Activated CD4-positive, alpha-beta T cell treated with anti-CD3 and anti-CD28 coated beads, Interleukin-10, Interleukin-2, amounts not matched to agents 100 ng/mL and 50 ng/mL, durations not matched to agents 16 hours and 8 hours (primary cell): ENCODE measurements at regions not wholly inside any gene's neighbourhood (a gene's known extent, or its start where the extent isn't known, plus 50 kb on each side); places are given as distances from the start of the nearest gene placed in this dataset.
A peak's percentile ranks its signal among the peaks of the same experiment; 100 is the strongest.
"Not testable (repeated sequence)": the region's sequence is repeated elsewhere in the genome, so short reads cannot be mapped to it uniquely, and the experiment has no call there.

ENCODE experiments used
- DNase-seq: peaks from one replicate; pipeline ENCODE4 v3.0.0-alpha.2; 2020

GRCh38 chr10:117601716-117602115, 59.2 kb downstream of the EMX2 start:
- no peak for DNase-seq

DNA sequence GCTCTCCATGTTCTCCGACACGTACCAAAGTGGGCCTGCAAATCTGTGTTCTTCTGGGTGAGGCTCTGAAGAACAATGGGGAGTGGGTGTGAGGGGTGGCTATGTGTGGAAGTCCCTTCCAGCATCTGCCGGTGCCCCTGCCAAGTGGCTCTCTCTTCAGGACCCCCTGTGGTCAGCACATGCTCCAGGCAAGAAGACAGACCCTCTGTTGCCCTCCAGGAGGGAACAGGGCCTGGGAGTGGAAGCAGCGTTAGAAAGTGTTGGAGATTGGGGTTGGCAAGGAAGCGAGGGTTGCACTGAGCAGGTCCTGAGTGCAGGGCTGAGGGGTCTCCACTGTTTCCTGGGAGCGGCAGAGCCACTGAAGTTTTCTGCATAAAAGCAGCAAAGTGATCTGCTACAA, 60.5 kb downstream of the EMX2 start:
- DNase-seq: no peak

- no peak for DNase-seq
These were observed 61.2 kb downstream of the EMX2 start for GRCh38 chr10:117603726-117604125.

- no peak for DNase-seq
These were observed 66.7 kb downstream of the EMX2 start for GRCh38 chr10:117609095-117609795.

- DNase-seq: no peak
These were observed 67.2 kb downstream of the EMX2 start for GRCh38 chr10:117609796-117610170.

DNA sequence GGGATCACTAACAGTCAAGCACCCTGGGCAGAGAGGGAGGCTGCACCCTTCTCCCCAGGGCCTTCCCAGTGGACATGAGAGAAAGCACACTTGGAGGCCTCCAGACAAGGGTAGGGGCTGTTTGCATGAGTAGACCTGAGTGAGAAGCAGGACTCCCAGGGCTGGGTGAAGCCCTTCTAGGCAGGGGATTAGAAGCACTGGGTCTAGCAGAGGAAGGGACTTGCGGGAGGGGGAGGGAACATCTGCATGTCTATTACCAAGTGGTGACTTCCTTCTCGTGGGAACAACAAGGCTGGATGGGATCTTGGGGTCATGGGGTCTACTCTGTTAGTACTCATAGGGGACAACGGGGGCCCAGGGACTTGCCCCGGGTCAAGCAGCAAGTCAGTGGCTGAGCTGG, 67.8 kb downstream of the EMX2 start:
- no peak for DNase-seq

GRCh38 chr10:117612113-117612512, 69.6 kb downstream of the EMX2 start:
- no peak for DNase-seq

GRCh38 chr10:117615649-117616048, 73.1 kb downstream of the EMX2 start:
- DNase-seq: no peak

DNA sequence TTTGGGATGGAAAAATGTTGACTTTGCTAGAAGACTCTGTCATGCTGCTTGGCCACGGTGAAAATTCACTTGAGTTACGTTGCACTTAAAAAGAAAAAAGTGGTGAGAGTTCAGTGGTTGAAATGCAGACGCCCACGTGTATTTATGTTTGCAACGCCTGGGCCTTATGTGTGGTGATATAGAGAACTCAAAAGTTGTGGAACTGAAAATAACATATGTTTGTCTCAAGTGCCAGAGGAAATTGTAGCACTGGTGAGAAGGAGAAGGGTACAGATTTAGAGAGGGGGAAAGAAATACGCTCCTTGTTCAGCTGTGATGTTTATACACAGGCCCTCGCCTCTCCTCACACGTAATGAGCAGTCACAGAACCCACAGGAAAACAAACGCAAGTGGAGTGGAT, 73.6 kb downstream of the EMX2 start:
- DNase-seq: no peak

DNA sequence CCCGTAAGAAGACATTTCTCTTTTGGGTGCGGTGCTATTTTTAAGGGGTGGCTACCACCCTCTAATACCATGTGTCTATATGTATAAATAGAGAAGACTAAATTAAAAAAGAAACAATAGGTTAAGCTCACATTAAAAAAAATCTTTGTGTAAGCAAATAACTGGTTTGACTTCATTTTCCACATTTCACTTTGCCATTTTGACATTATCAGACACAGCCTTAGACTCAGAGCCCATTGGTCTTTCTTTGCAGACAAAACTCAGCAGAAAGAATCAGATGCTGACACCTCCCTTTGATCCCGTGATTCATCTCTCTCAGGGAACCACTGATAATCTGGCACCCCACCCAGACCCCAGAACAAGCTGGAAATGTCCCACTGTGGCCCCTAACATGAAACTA, 74.5 kb downstream of the EMX2 start:
- DNase-seq: no peak

- DNase-seq: no peak
These were observed 75.1 kb downstream of the EMX2 start for GRCh38 chr10:117617659-117618058.

DNA sequence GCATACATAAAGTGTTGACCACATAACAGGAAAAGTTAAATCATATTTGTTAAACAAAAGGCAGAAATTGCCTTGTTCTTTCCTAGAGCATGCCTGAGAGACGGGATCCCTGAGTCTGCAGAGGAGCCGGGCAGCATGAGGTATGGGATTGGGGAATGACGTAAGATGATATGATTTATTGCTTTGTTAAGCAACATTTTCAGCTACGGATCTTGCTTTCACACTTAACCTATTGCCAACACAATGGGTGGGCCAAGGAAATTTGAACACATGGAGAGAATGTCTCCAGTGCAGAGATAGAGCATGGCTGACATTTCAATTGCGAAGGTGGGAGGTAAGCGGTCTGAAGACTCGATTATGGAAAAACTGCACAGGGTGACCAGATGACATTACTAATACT, 76.7 kb downstream of the EMX2 start:
- DNase-seq: no peak

- DNase-seq: peak; percentile 30
These were observed 77.3 kb downstream of the EMX2 start for GRCh38 chr10:117619707-117620405.

DNA sequence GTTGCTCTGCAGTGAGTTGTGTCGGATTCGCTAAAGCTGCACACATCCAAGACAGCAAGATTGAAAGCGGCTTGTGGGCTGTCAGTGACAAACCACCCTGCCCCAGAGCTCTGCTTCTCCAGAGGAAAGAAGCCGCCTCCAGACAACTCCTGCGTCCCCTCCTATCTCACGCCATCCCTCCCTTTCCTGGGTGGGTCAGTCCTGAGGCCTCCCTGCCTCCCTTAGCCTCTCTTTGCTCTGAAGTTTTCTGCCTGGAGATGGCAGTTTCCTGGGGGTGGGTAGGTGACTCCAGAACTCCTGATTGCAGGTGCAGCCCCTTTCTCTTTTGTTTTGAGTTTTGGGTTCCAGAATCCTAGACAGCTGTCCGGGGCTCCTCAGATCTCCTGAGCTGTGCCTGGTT, 78.7 kb downstream of the EMX2 start:
- DNase-seq: no peak

DNA sequence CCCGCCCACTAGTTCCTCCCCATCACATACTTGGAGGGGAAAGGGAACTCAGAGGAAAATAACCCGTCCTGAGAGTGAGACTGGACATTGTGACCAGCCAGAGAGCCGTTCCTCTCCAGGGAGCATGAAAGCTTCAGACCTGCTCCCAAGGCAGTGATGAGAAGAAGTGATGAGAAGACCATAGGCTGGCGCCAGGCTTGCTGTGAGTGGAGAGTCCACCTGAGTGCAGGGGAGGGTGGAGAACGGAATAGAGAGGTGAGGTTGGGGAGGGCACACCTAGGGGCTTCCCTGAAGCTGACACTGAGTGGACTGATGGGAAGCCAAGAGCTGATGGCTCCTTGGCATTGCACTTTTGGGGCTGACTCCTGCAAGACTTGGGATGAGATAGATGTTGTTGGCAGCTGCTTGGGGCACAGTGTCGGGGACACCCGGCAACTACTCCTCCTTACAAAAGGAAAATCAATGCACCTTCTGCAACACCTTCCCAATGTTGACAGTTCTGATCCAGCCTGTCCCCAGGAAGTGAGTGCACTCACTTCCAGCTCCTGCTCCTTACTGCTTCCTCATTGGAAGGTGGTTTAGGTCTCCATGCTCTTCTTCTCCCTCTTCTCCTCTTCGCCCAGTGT, 79.4 kb downstream of the EMX2 start:
- no peak for DNase-seq

- DNase-seq: no peak
These were observed 80.1 kb downstream of the EMX2 start for GRCh38 chr10:117622471-117623184.

DNA sequence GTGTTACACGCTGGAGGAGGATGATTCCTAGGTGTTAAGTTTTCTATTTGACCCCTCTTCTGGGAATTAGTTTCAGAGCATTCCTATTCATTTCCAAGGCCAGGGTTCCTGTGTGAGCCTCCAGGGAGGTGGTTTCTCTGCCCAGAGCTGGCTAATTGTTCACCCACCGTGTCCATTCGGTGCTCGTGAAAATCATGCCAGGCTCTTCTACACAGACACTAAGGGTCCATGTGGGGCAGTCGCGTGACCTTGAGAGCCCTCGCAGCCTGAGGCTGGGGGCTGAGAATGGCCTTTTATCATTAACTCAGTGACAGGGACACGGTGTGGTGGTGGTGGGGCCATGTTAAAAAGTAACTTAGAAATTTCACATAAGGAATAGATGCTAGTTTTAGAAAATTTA, 83.7 kb downstream of the EMX2 start:
- DNase-seq: no peak

- no peak for DNase-seq
These were observed 85.0 kb downstream of the EMX2 start for GRCh38 chr10:117627561-117627960.

GRCh38 chr10:117629717-117630116, 87.2 kb downstream of the EMX2 start:
- DNase-seq: not testable (repeated sequence)

DNA sequence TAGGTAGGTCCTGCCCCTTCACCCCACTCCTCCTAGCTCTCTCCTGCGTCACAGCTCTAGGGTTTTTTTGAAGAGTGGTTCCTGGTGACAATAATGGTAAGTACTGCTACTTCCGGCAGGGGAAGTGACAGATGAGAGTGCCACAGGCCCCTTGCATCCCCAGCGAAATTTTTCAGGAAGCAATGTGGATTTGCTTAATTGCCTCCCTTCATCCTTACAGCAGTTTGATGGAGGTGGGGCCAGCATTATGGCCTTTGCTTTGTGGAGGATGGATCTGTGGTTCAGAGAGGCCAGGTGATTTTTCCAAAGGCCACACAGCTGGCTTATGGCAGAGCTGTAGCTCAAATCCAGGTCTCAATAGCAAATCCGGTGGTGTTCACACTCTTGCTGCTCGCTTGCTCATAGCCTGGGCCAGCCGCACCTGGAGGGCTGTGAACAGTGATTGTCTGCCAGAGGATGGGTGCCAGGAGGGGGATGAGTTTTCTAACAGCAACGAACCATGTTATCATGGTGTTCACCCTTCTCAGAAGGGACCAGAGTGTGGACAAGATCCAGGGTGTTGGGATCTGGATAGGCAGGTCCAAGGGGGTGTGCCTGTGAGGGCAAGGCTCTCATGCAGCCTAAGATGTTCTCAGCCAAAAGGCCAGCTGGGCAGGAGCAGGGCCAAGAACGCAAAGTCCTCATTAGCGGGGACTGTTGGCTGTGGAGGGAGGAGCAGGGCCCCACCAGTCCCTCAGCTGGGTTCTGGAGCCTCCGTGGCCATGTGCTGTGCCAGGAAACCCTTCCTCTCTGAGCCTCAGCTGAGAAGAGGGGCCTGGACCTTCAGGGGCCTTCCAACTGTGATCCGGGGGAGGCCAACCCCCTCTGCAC, 89.0 kb downstream of the EMX2 start:
- no peak for DNase-seq

DNA sequence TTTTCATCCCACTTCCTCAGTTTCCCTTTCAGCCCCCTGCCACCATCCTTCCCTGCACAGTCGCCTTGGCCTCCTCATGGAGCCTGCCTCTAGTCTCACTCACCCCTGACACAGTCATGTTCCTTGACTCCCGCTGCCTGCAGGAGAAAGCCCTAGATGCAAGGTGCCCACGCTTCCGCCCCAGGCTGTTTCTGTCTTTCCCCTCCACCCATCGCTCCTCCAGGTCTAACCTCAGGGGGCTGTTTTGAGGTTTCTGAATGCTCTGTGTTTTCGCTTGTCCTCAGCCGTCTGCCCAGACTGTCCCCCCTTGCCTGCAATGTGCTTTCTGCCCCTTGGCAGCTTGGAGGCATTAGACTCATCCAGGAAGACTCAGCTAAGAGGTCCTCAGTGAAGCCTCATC, 89.9 kb downstream of the EMX2 start:
- no peak for DNase-seq

DNA sequence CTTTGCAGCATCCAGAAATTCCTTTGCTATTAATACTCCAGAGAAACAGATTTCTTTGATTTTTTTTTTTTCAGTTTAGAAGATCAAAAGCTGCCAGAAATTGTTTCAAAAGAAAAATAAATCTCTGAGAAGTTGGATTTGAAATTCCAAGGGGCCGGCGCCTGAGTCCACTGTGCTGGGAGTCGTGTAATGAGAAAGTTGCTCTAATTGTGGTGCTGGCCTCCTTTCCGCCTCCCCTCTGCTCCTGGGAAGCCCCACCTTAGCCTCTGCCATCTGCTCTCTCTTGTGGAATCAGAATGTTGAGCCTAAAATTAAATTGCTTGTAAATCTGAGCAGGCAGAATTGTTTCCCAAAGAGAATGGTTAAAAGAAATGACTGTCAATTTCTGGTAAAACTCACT, 93.3 kb downstream of the EMX2 start:
- no peak for DNase-seq

DNA sequence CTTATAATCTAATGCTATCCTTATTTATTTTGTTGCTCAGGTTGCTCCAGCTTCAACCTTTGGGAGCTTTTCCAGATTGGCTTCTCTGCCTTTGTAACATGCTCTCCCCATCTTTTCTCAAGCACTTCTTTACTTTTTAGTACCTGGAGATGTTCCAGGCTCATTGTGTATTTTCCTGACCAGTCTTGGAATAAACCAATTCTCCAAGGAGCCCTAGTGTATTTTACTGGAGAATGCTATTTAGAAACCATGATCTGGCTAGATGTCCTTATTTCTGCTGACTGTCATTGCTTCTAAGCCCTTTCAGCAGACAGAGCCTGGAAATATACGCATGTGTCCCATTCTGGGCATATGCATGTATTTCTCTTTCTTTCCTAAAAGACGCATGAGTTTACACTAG, 95.7 kb downstream of the EMX2 start:
- no peak for DNase-seq
